ENCODE measurements at regions not wholly inside any gene's neighbourhood (a gene's known extent, or its start where the extent isn't known, plus 50 kb on each side); places are given as distances from the start of the nearest gene placed in this dataset.
"Not testable (repeated sequence)": the region's sequence is repeated elsewhere in the genome, so short reads cannot be mapped to it uniquely, and the experiment has no call there.

- ATAC-seq; DNase-seq; intact Hi-C loops (cut with micrococcal nuclease): not testable (repeated sequence)
These were observed 305.9 kb downstream of the CCDC74A start for GRCh38 chr2:131833367-131834202.

- ATAC-seq; intact Hi-C loops (cut with micrococcal nuclease); DNase-seq: not testable (repeated sequence)
These were observed 306.7 kb downstream of the CCDC74A start for GRCh38 chr2:131834203-131835020.

- DNase-seq; intact Hi-C loops (cut with micrococcal nuclease); ATAC-seq: not testable (repeated sequence)
These were observed 307.3 kb downstream of the CCDC74A start for GRCh38 chr2:131835022-131835421.

DNA sequence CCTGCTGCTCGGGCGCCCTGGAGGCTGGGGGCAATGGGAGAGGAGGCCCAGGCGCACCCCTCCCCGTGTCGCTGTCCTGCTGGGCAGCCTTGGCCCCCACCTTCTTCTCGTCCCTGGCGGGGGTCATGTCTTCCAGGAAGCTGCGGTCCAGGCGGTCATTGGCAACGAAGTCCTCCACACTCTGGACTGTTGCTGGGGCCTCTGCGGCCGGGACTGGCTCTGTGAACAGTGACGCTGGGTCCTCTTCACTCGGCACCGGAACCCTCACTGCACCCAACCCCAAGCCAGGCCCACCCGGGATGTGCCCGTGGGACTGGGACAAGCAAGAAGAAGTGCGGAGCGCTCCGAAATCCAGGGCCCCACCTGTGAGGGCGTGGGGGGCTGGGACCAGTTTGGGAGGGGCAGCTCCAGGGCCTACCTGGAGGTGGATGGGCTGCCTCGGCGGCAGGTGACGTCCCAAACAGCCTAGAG lies 308.0 kb downstream of the CCDC74A start:
- intact Hi-C loops (cut with micrococcal nuclease): no loop called here
- no peak for ATAC-seq
- no peak for DNase-seq

- ATAC-seq; intact Hi-C loops (cut with micrococcal nuclease); DNase-seq: not testable (repeated sequence)
These were observed 308.4 kb downstream of the CCDC74A start for GRCh38 chr2:131836116-131836515.

GRCh38 chr2:131844044-131844443 lies 316.4 kb downstream of the CCDC74A start:
- ATAC-seq; DNase-seq; intact Hi-C loops (cut with micrococcal nuclease): not testable (repeated sequence)

DNA sequence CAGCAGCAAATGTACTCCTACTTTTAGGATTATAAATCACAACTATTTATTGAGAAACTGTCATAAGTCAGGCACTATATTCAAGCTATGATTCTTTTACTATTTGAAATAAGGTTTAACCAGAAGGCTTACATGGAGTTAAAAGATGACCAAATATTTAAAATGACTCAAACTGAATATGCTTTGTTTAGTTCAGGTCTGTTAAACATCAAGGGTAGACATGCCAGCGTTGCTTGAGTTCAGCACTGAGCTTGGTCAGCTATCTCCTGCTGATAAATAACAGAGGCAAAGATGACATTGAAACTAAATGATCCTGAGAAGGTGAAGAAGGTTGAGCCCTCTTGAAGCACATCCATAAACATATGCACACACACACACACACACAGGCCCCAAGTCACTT lies 305.6 kb downstream of the ANKRD30BL start:
- DNase-seq; ATAC-seq; intact Hi-C loops (cut with micrococcal nuclease): not testable (repeated sequence)

GRCh38 chr2:131858197-131858596 lies 303.6 kb downstream of the ANKRD30BL start:
- ATAC-seq; DNase-seq; intact Hi-C loops (cut with micrococcal nuclease): not testable (repeated sequence)
